H9 (cell line): ENCODE measurements at regions not wholly inside any gene's neighbourhood (a gene's known extent, or its start where the extent isn't known, plus 50 kb on each side); places are given as distances from the start of the nearest gene placed in this dataset.

ENCODE experiments used
- DNase-seq: peaks from one replicate; pipeline ENCODE4 v3.0.0-alpha.2; 2017
- H2AFZ ChIP-seq: one replicate; pipeline ENCODE4 v1.6.1; 2013; ENCODE audit warnings: mild to moderate bottlenecking, low read length, control low read depth, moderate library complexity
- H2AK5ac ChIP-seq: 2 replicates; pipeline ENCODE4 v1.6.1; 2013; ENCODE audit warnings: low read length, control low read depth, mixed read lengths; ENCODE audit not compliant: insufficient read length
- H2BK120ac ChIP-seq: one replicate; pipeline ENCODE4 v1.6.1; 2013; ENCODE audit warnings: low read depth, mild to moderate bottlenecking, low read length, control low read depth, inconsistent platforms; ENCODE audit not compliant: poor library complexity, severe bottlenecking
- H2BK12ac ChIP-seq: 2 replicates; pipeline ENCODE4 v1.6.1; 2013; ENCODE audit warnings: low read length, control low read depth, mixed read lengths, low read depth; ENCODE audit not compliant: insufficient read length
- H2BK15ac ChIP-seq: 2 replicates; pipeline ENCODE4 v1.6.1; 2013; ENCODE audit warnings: low read depth, low read length, control low read depth
- H2BK20ac ChIP-seq: one replicate; pipeline ENCODE4 v1.6.1; 2013; ENCODE audit warnings: low read depth, mild to moderate bottlenecking, low read length, control low read depth, inconsistent platforms; ENCODE audit not compliant: poor library complexity, severe bottlenecking
- H2BK5ac ChIP-seq: 2 replicates; pipeline ENCODE4 v1.6.1; 2013; ENCODE audit warnings: low read length, control low read depth, mixed read lengths; ENCODE audit not compliant: insufficient read length
- H3K14ac ChIP-seq: 2 replicates; pipeline ENCODE4 v1.6.1; 2013; ENCODE audit warnings: low read length, control low read depth; ENCODE audit not compliant: insufficient read depth
- H3K18ac ChIP-seq: 2 replicates; pipeline ENCODE4 v1.6.1; 2013; ENCODE audit warnings: low read depth, mild to moderate bottlenecking, mixed read lengths, low read length, control low read depth; ENCODE audit not compliant: insufficient read length
- H3K23ac ChIP-seq: 2 replicates; pipeline ENCODE4 v1.6.1; 2013; ENCODE audit warnings: low read length, control low read depth, mixed read lengths, low read depth; ENCODE audit not compliant: insufficient read length
- H3K23me2 ChIP-seq: 2 replicates; pipeline ENCODE4 v1.6.1; 2013; ENCODE audit warnings: low read depth, mild to moderate bottlenecking, mixed read lengths, low read length, control low read depth; ENCODE audit not compliant: insufficient read length, poor library complexity, severe bottlenecking
- H3K27ac ChIP-seq: 2 replicates; pipeline ENCODE4 v1.5.1; 2013; ENCODE audit warnings: low read length, control low read depth, mixed read lengths, low read depth; ENCODE audit not compliant: insufficient read length
- H3K27me3 ChIP-seq: 2 replicates; pipeline ENCODE4 v1.6.1; 2013; ENCODE audit warnings: low read length, control low read depth, inconsistent platforms; ENCODE audit not compliant: insufficient read depth
- H3K4ac ChIP-seq: 2 replicates; pipeline ENCODE4 v1.6.1; 2013; ENCODE audit warnings: low read depth, mild to moderate bottlenecking, control low read depth, inconsistent platforms, low read length, moderate library complexity
- H3K4me1 ChIP-seq: 2 replicates; pipeline ENCODE4 v1.6.1; 2013; ENCODE audit warnings: low read length, control low read depth, inconsistent platforms; ENCODE audit not compliant: insufficient read depth
- H3K4me2 ChIP-seq: 2 replicates; pipeline ENCODE4 v1.6.1; 2013; ENCODE audit warnings: low read length, control low read depth, mixed read lengths; ENCODE audit not compliant: insufficient read length, insufficient read depth
- H3K56ac ChIP-seq: 2 replicates; pipeline ENCODE4 v1.6.1; 2013; ENCODE audit warnings: low read depth, mild to moderate bottlenecking, mixed read lengths, low read length, control low read depth; ENCODE audit not compliant: insufficient read length
- H3K79me1 ChIP-seq: 2 replicates; pipeline ENCODE4 v1.6.1; 2013; ENCODE audit warnings: low read depth, mild to moderate bottlenecking, moderate library complexity, low read length, control low read depth, inconsistent platforms; ENCODE audit not compliant: insufficient read depth, poor library complexity, severe bottlenecking
- H3K79me2 ChIP-seq: 2 replicates; pipeline ENCODE4 v1.6.1; 2013; ENCODE audit warnings: low read length, control low read depth, inconsistent platforms; ENCODE audit not compliant: insufficient read depth
- H3K9ac ChIP-seq: 2 replicates; pipeline ENCODE4 v1.6.1; 2013; ENCODE audit warnings: low read length, control low read depth, mixed read lengths; ENCODE audit not compliant: insufficient read length; ENCODE audit errors: extremely low read depth
- H3K9me3 ChIP-seq: one replicate; pipeline ENCODE4 v1.6.1; 2013; ENCODE audit warnings: low read depth, low read length, inconsistent platforms; ENCODE audit not compliant: control insufficient read depth
- H3T11ph ChIP-seq: one replicate; pipeline ENCODE4 v1.6.1; 2013; ENCODE audit warnings: mild to moderate bottlenecking, low read length, control low read depth, inconsistent platforms
- H4K20me1 ChIP-seq: one replicate; pipeline ENCODE4 v1.6.1; 2013; ENCODE audit not compliant: control insufficient read depth, insufficient read length, insufficient read depth
- H4K5ac ChIP-seq: 2 replicates; pipeline ENCODE4 v1.6.1; 2013; ENCODE audit warnings: low read depth, mild to moderate bottlenecking, mixed read lengths, low read length, control low read depth; ENCODE audit not compliant: insufficient read length
- H4K8ac ChIP-seq: replicated peaks from 2 replicates; pipeline ENCODE4 v1.6.1; 2013; ENCODE audit warnings: low read length, control low read depth, mixed read lengths, low read depth; ENCODE audit not compliant: insufficient read length
- H4K91ac ChIP-seq: 2 replicates; pipeline ENCODE4 v1.6.1; 2013; ENCODE audit warnings: low read depth, mild to moderate bottlenecking, moderate library complexity, mixed read lengths, low read length, control low read depth; ENCODE audit not compliant: insufficient read length
- H3K27ac Mint-ChIP-seq, 3 experiments: 2 replicates in 2 of 3; 3 replicates in 1 of 3; pipeline ENCODE4 v1.8.0; 2020 to 2021; ENCODE audit warnings: mixed read lengths in 3 of 3, mild to moderate bottlenecking in 1 of 3, moderate library complexity in 1 of 3
- H3K27me3 Mint-ChIP-seq: 2 replicates; pipeline ENCODE4 v1.8.0; 2021; ENCODE audit warnings: low read depth, mild to moderate bottlenecking, moderate library complexity, mixed read lengths
- H3K36me3 Mint-ChIP-seq, 3 experiments: 2 replicates in 2 of 3; 3 replicates in 1 of 3; pipeline ENCODE4 v1.8.0; 2020 to 2021; ENCODE audit warnings: low read depth in 3 of 3, mixed read lengths in 3 of 3; ENCODE audit not compliant: insufficient read depth in 1 of 3
- H3K4me1 Mint-ChIP-seq, 2 experiments: 2 replicates each; pipeline ENCODE4 v1.8.0; 2020; ENCODE audit warnings: mixed read lengths in 2 of 2
- H3K4me3 Mint-ChIP-seq, 2 experiments: 2 replicates in 1 of 2; 3 replicates in 1 of 2; pipeline ENCODE4 v1.8.0; 2020 to 2021; ENCODE audit warnings: mild to moderate bottlenecking in 2 of 2, mixed read lengths in 2 of 2, moderate library complexity in 1 of 2
- H3K9me3 Mint-ChIP-seq, 2 experiments: 2 replicates in 1 of 2; 3 replicates in 1 of 2; pipeline ENCODE4 v1.8.0; 2020; ENCODE audit warnings: mild to moderate bottlenecking in 2 of 2, mixed read lengths in 2 of 2, moderate library complexity in 1 of 2
- CTCF ChIP-seq: fragments of 200-600 bp; sonication (generic); conservative IDR thresholded peaks from 3 replicates; pipeline ENCODE4 v1.8.0; 2021; ENCODE audit warnings: antibody characterized with exemption, mild to moderate bottlenecking
- WGBS: extraction: QIAGEN DNeasy Blood & Tissue Kit; methylation state at CpG from one replicate; pipeline ENCODE4 v1.1.7; 2013; ENCODE audit warnings: missing lambda C conversion rate, low lambda C conversion rate, mixed read lengths; ENCODE audit not compliant: insufficient read length; ENCODE audit errors: extremely low coverage; 5-methylcytosine and 5-hydroxymethylcytosine counted together

DNA sequence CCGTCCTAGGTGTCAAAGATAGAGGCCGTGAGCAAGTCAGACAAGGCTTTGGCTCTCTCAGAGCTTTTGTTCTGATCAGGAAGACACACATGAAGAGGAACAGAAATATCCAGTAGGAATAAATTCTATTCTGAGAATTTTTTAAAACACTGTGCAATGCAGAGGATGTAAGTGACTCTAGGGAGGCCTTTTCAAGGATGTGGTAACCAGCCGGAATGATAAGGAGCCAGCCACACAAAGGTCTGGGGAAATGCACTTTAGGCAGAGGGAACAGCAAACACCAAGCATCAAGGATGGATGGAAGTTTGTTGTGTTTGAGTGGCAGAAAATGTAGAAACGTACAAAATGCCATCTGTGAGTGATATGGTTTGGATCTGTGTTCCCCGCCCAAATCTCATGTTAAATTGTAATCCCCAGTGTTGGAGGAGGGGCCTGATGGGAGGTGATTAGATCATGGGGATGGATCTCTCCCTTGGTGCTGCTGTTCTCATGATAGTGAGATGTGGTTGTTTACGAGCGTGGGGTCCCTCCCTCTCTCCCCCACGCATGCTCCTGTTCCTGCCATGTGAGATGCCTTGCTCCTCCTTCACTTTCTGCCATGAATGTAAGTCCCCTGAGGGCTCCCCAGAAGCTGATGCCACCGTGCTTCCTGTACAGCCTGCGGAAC lies 93.6 kb upstream of the CDYL start:
- peaks cover 3 to 12% of the 10 kb centered on the region in 2 experiments for H3K4me1 Mint-ChIP-seq

More for the DNA sequence above, 93.6 kb upstream of the CDYL start:
- no peak overlapping the region for H2BK20ac ChIP-seq
- H3K18ac ChIP-seq = no peak overlapping the region
- H3K27me3 ChIP-seq = no peaks in the 10 kb centered on the region
- no peak for DNase-seq
- no peak overlapping the region for H3K4ac ChIP-seq
- no peaks in the 10 kb centered on the region for H4K20me1 ChIP-seq
- H4K8ac ChIP-seq = no peak overlapping the region
- H2BK5ac ChIP-seq = no peak overlapping the region
- no peaks in the 10 kb centered on the region for H3K36me3 Mint-ChIP-seq
- no peak overlapping the region for H3K23ac ChIP-seq
- no peak overlapping the region for H4K5ac ChIP-seq
- H3T11ph ChIP-seq = no peak overlapping the region
- H3K27ac ChIP-seq = no peak overlapping the region
- no peaks in the 10 kb centered on the region for H3K9me3 Mint-ChIP-seq
- H2BK12ac ChIP-seq = no peak overlapping the region
- no peaks in the 10 kb centered on the region for H3K23me2 ChIP-seq
- no peak overlapping the region for H3K56ac ChIP-seq
- no peaks in the 10 kb centered on the region for H3K4me1 ChIP-seq
- no peak overlapping the region for H2BK15ac ChIP-seq
- H3K4me2 ChIP-seq = no peak overlapping the region
- WGBS = no CpG with 5 or more reads among the region's 10 CpGs
- no peak overlapping the region for H3K9ac ChIP-seq
- H3K4me3 Mint-ChIP-seq = no peak overlapping the region
- H3K79me1 ChIP-seq = no peaks in the 10 kb centered on the region
- no peak overlapping the region for H4K91ac ChIP-seq
- no peaks in the 10 kb centered on the region for H3K9me3 ChIP-seq
- H2AFZ ChIP-seq = no peak overlapping the region
- H3K14ac ChIP-seq = no peak overlapping the region
- H2AK5ac ChIP-seq = no peak overlapping the region
- no peak for TF ChIP-seq CTCF
- peaks cover 15% of the 10 kb centered on the region for H3K27me3 Mint-ChIP-seq
- no peak overlapping the region; a peak in 1 of 7 replicates for H3K27ac Mint-ChIP-seq
- no peaks in the 10 kb centered on the region for H3K79me2 ChIP-seq
- no peak overlapping the region for H2BK120ac ChIP-seq
